ENCODE measurements at regions not wholly inside any gene's neighbourhood (a gene's known extent, or its start where the extent isn't known, plus 50 kb on each side); places are given as distances from the start of the nearest gene placed in this dataset.

DNA sequence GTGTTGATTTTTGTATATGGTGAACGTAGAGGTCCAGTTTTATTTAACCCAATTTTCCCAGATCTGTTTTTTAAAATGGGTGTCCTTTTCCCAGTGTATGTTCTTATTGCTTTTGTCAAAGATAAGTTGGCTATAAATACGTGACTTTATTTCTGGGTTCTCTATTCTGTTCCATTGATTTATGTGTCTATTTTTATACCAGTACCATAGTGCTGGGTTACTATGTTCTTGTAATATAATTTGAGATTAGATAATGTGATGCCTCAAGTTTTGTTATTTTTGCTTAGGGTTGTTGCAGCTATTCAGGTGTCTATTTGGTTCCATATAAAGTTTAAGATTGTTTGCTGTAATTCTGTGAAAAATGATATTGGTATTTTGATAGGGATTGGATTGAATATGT is 749.1 kb upstream of the GRIA3 start:
- Histone ChIP-seq H3K4me3 (ENCODE audit: low read length) (no peak overlapping the region), H3K36me3 (replicated peaks; ENCODE audit: low read depth, low read length) (no peaks in the 10 kb centered on the region), H3K9ac (ENCODE audit: low read length) (no peak overlapping the region)

DNA sequence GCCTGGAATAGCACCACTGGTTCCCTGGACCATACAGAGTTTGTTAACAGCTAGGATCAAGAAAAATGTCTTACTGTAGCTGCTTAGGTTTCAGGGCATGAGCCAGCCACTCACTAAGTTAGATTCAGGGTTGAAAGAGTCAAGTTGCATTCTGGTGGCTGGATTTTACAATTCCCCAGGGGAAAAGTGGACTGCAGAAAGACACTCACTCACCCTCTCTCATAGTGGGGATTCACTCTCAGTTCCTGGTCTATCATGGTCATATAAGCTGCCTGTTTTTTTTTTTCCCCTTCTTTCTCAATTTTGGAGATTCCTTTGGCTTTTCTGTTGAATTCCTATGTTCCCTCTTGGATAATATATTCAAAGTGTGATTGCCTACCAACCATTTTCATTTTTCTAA is 744.2 kb upstream of the GRIA3 start:
- Histone ChIP-seq H3K9me3 (ENCODE audit: insufficient read depth, low read length) (no peaks in the 10 kb centered on the region), H3K4me2 (ENCODE audit: low read length) (no peak overlapping the region), H3K27ac (ENCODE audit: low read length) (no peak overlapping the region), H3K4me3 (ENCODE audit: low read length) (no peak overlapping the region), H4K20me1 (ENCODE audit: insufficient read depth, low read length) (no peaks in the 10 kb centered on the region), H3K9ac (ENCODE audit: low read length) (no peak overlapping the region), H3K27me3 (ENCODE audit: low read depth, low read length) (no peaks in the 10 kb centered on the region), H2AFZ (ENCODE audit: low read depth, low read length) (no peak overlapping the region), H3K79me2 (ENCODE audit: low read length) (no peaks in the 10 kb centered on the region), H3K36me3 (replicated peaks; ENCODE audit: low read depth, low read length) (no peaks in the 10 kb centered on the region), H3K4me1 (ENCODE audit: low read length) (no peaks in the 10 kb centered on the region)
- TF ChIP-seq, protein P1, sequence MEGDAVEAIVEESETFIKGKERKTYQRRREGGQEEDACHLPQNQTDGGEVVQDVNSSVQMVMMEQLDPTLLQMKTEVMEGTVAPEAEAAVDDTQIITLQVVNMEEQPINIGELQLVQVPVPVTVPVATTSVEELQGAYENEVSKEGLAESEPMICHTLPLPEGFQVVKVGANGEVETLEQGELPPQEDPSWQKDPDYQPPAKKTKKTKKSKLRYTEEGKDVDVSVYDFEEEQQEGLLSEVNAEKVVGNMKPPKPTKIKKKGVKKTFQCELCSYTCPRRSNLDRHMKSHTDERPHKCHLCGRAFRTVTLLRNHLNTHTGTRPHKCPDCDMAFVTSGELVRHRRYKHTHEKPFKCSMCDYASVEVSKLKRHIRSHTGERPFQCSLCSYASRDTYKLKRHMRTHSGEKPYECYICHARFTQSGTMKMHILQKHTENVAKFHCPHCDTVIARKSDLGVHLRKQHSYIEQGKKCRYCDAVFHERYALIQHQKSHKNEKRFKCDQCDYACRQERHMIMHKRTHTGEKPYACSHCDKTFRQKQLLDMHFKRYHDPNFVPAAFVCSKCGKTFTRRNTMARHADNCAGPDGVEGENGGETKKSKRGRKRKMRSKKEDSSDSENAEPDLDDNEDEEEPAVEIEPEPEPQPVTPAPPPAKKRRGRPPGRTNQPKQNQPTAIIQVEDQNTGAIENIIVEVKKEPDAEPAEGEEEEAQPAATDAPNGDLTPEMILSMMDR (IDR thresholded peaks at IDR 0.05; ENCODE audit: low read depth, low read length): no peak
- no peak for TF ChIP-seq EZH2phosphoT487 (IDR thresholded peaks at IDR 0.05; ENCODE audit: low read depth)

More for the DNA sequence above, 749.1 kb upstream of the GRIA3 start:
- H3K79me2 ChIP-seq (ENCODE audit: low read length): no peaks in the 10 kb centered on the region
- no peaks in the 10 kb centered on the region for H3K9me3 ChIP-seq (ENCODE audit: insufficient read depth, low read length)
- TF ChIP-seq EZH2phosphoT487 (IDR thresholded peaks at IDR 0.05; ENCODE audit: low read depth): no peak
- TF ChIP-seq, protein P1 (IDR thresholded peaks at IDR 0.05; ENCODE audit: low read depth, low read length): no peak
- H4K20me1 ChIP-seq (ENCODE audit: insufficient read depth, low read length): no peaks in the 10 kb centered on the region
- no peak overlapping the region for H3K27ac ChIP-seq (ENCODE audit: low read length)
- H3K4me2 ChIP-seq (ENCODE audit: low read length): no peak overlapping the region
- no peaks in the 10 kb centered on the region for H3K27me3 ChIP-seq (ENCODE audit: low read depth, low read length)
- no peak overlapping the region for H2AFZ ChIP-seq (ENCODE audit: low read depth, low read length)
- no peaks in the 10 kb centered on the region for H3K4me1 ChIP-seq (ENCODE audit: low read length)

DNA sequence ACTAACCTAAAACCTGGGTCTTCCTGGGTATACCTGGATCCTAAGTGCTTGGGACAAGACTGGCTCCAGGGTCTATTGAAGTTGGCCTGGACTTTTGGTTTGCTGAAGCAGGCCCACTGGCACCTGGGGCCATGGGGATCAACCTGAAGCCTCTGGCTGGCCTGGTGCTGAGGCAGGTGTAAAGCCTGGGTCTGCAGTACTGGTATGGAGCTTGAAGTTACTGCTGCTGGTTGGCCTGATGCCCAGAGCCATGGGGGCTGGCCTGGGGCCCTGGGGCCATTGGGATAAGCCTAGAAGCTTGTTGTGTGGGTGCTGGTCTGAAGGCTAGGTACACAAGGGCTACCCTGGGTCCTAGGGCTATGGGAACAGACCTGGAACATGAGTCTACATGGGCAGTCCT is 743.2 kb upstream of the GRIA3 start:
- Histone ChIP-seq H4K20me1 (ENCODE audit: insufficient read depth, low read length) (no peaks in the 10 kb centered on the region), H3K9ac (ENCODE audit: low read length) (no peak overlapping the region), H3K27me3 (ENCODE audit: low read depth, low read length) (no peaks in the 10 kb centered on the region)

DNA sequence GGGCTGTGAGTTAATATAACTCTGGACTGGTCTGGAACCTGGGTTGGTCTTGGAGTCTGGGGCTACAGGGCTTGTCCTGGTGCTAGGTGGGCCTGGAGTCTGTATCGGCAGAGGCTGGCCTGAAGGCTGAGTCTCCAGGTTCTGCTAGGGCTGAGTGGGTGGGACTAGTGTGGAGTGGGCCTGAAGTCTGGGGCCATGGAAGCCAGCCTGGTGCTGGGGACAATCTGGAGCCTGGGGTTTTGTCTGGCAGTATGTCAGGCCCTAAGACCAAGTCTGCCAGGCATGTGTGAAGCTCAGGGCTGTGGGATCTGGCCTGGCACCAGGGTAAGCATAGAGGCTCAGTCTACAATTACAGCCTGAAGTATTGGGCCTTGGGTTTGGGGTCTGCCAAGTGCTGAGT is 742.6 kb upstream of the GRIA3 start:
- no peak overlapping the region for H2AFZ ChIP-seq (ENCODE audit: low read depth, low read length)

More for the DNA sequence above, 743.2 kb upstream of the GRIA3 start:
- no peaks in the 10 kb centered on the region for H3K4me1 ChIP-seq (ENCODE audit: low read length)
- H3K27ac ChIP-seq (ENCODE audit: low read length): no peak overlapping the region
- H3K9me3 ChIP-seq (ENCODE audit: insufficient read depth, low read length): no peaks in the 10 kb centered on the region
- no peak overlapping the region for H2AFZ ChIP-seq (ENCODE audit: low read depth, low read length)
- no peak overlapping the region for H3K4me2 ChIP-seq (ENCODE audit: low read length)
- no peaks in the 10 kb centered on the region for H3K79me2 ChIP-seq (ENCODE audit: low read length)
- H3K36me3 ChIP-seq (replicated peaks; ENCODE audit: low read depth, low read length): no peaks in the 10 kb centered on the region
- TF ChIP-seq, protein P1 (IDR thresholded peaks at IDR 0.05; ENCODE audit: low read depth, low read length): no peak
- no peak for TF ChIP-seq EZH2phosphoT487 (IDR thresholded peaks at IDR 0.05; ENCODE audit: low read depth)
- H3K4me3 ChIP-seq (ENCODE audit: low read length): no peak overlapping the region

More for the DNA sequence above, 742.6 kb upstream of the GRIA3 start:
- Histone ChIP-seq H3K79me2 (ENCODE audit: low read length) (no peaks in the 10 kb centered on the region), H3K36me3 (replicated peaks; ENCODE audit: low read depth, low read length) (no peaks in the 10 kb centered on the region), H3K9me3 (ENCODE audit: insufficient read depth, low read length) (no peaks in the 10 kb centered on the region), H3K9ac (ENCODE audit: low read length) (no peak overlapping the region), H4K20me1 (ENCODE audit: insufficient read depth, low read length) (no peaks in the 10 kb centered on the region), H3K27ac (ENCODE audit: low read length) (no peak overlapping the region), H3K4me3 (ENCODE audit: low read length) (no peak overlapping the region), H3K4me1 (ENCODE audit: low read length) (no peaks in the 10 kb centered on the region), H3K27me3 (ENCODE audit: low read depth, low read length) (no peaks in the 10 kb centered on the region), H3K4me2 (ENCODE audit: low read length) (no peak overlapping the region)
- TF ChIP-seq, protein P1 (IDR thresholded peaks at IDR 0.05; ENCODE audit: low read depth, low read length): no peak
- TF ChIP-seq EZH2phosphoT487 (IDR thresholded peaks at IDR 0.05; ENCODE audit: low read depth): no peak
